ENCODE measurements at regions not wholly inside any gene's neighbourhood (a gene's known extent, or its start where the extent isn't known, plus 50 kb on each side); places are given as distances from the start of the nearest gene placed in this dataset.

DNA sequence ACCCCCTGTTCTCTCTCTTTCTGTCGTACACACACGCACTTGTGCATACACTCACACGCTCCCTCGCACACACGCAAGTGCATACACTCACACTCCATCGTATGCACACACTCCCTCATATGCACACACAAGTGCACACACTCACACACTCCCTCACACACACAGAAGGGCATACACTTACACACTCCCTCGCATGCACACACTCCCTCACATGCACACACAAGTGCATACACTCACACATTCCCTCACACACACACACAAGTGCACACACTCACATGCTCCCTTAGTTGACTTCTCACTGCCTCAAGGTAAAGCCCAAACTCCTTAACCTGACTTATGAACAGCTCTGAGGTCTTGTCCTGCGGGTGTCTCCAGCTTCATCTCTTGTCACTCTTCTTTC lies 78.7 kb downstream of the NOG start:
- TF ChIP-seq POLR2A (IDR thresholded peaks at IDR 0.05), result no peak
- TF ChIP-seq, protein P1, sequence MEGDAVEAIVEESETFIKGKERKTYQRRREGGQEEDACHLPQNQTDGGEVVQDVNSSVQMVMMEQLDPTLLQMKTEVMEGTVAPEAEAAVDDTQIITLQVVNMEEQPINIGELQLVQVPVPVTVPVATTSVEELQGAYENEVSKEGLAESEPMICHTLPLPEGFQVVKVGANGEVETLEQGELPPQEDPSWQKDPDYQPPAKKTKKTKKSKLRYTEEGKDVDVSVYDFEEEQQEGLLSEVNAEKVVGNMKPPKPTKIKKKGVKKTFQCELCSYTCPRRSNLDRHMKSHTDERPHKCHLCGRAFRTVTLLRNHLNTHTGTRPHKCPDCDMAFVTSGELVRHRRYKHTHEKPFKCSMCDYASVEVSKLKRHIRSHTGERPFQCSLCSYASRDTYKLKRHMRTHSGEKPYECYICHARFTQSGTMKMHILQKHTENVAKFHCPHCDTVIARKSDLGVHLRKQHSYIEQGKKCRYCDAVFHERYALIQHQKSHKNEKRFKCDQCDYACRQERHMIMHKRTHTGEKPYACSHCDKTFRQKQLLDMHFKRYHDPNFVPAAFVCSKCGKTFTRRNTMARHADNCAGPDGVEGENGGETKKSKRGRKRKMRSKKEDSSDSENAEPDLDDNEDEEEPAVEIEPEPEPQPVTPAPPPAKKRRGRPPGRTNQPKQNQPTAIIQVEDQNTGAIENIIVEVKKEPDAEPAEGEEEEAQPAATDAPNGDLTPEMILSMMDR (IDR thresholded peaks at IDR 0.05), result no peak
